ENCODE measurements at regions not wholly inside any gene's neighbourhood (a gene's known extent, or its start where the extent isn't known, plus 50 kb on each side); places are given as distances from the start of the nearest gene placed in this dataset.
A peak's percentile ranks its signal among the peaks of the same experiment; 100 is the strongest.
"Not testable (repeated sequence)": the region's sequence is repeated elsewhere in the genome, so short reads cannot be mapped to it uniquely, and the experiment has no call there.

DNA sequence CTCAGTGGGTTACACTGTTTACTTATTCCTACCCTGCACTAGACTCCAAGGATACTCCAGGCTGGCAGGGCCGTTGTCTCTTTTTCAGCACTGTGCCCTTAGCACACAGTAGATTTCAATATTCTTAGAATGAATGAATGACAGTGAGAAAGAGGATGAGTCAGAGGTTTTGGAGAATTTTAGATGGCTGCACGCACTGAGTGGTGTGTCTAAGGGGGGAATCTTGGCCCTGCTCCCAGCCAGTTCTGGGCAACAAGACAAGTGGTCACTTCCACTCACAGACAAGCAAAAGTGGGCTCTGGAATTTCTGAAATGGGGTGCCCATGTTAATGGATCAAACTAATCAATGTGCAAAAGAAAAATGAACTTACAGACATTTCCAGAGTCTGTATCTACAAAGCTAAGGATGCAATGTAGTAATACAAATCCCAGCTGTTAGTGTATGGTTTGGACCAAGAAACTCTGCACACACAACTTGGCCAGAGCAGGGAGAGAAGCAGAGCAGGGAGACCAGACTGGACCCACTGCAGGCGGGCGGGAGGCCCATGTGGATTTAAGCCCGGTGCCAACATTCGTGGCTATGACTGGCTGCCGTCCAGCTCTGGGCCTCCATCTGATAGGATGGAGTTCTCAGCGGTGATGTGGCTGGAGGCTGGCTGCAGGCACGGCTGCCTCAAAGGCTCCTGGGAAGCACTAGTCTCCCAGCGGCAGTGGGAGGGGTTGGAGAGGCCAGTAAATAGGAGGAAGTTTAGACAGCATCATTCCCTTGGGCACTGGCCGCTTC lies 95.6 kb upstream of the CDYL2 start:
- intact Hi-C loops (cut with DNase I; ENCODE audit: low total_unique reads): no loop called here
- Histone ChIP-seq H3K9me3 (no peaks in the 10 kb centered on the region), H3K27me3 (no peaks in the 10 kb centered on the region), H3K4me3 (peak overlapping the region in 2 of 3 donors; percentile 30 to 45), H3K4me1 (no peaks in the 10 kb centered on the region), H3K36me3 (no peaks in the 10 kb centered on the region), H3K27ac (peak overlapping the region; percentile 83 to 90)
- TF ChIP-seq POLR2A (IDR thresholded peaks at IDR 0.05) (no peak), POLR2AphosphoS5 (IDR thresholded peaks at IDR 0.05) (no peak), CTCF (IDR thresholded peaks at IDR 0.05) (no peak)
- peak; percentile 83 to 93 for DNase-seq (ENCODE audit: low spot score in 2 of 2)

DNA sequence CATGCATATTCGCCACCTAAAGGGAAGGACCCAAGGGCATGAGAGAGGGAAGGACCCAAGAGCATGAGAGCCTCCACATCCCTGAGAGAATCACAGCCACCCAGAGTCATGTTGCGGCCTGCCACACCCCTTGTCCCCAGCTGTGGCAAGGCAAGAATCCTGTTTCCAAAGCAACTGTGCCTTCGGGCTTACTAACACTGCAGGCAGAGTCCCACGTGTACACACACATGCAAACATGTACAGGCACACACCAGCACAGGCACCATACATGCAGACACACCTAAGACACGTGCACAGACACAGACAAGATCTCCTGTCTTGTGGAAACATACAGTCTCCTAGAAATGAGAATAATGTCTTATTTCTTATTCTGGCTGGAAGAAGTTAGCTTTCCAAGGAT lies 92.4 kb upstream of the CDYL2 start:
- no peaks in the 10 kb centered on the region for H3K27me3 ChIP-seq
- no peaks in the 10 kb centered on the region for H3K4me1 ChIP-seq
- H3K4me3 ChIP-seq: no peak overlapping the region
- intact Hi-C loops (cut with DNase I; ENCODE audit: low total_unique reads): no loop called here
- H3K36me3 ChIP-seq: no peaks in the 10 kb centered on the region
- TF ChIP-seq POLR2AphosphoS5 (IDR thresholded peaks at IDR 0.05) (no peak), POLR2A (IDR thresholded peaks at IDR 0.05) (no peak), CTCF (IDR thresholded peaks at IDR 0.05) (no peak)
- H3K9me3 ChIP-seq: no peaks in the 10 kb centered on the region
- H3K27ac ChIP-seq: no peak overlapping the region
- no peak for DNase-seq (ENCODE audit: low spot score in 2 of 2)

DNA sequence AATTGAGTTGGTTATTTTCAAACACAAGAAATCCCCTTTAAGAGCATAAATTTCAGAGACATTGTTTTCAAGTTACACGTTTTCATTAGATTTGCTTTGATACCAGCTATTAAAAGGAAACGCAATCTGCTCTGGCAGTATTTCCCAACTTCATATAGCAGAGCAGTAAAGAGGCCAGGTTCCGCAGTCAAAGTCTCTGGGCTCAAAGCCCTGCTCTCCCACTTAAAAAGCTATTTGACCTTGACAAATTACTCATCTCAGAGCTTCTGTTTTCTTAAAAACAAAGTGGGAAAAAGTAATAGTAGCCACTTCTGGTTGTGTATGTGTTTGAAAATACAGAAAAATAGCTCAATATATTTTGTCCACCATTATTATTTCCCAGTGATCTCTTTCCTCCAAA lies 89.7 kb upstream of the CDYL2 start:
- DNase-seq (ENCODE audit: low spot score in 2 of 2): no peak
- Histone ChIP-seq H3K27ac (no peak overlapping the region), H3K4me3 (no peak overlapping the region), H3K36me3 (no peaks in the 10 kb centered on the region), H3K27me3 (no peaks in the 10 kb centered on the region), H3K4me1 (no peaks in the 10 kb centered on the region), H3K9me3 (no peaks in the 10 kb centered on the region)
- intact Hi-C loops (cut with DNase I; ENCODE audit: low total_unique reads): no loop called here
- no peak for TF ChIP-seq CTCF (IDR thresholded peaks at IDR 0.05)
- TF ChIP-seq POLR2AphosphoS5 (IDR thresholded peaks at IDR 0.05): no peak

GRCh38 chr16:80893686-80894085 lies 89.3 kb upstream of the CDYL2 start:
- Histone ChIP-seq H3K4me1 (no peaks in the 10 kb centered on the region), H3K9me3 (no peaks in the 10 kb centered on the region), H3K4me3 (no peak overlapping the region), H3K27ac (no peak overlapping the region), H3K27me3 (no peaks in the 10 kb centered on the region), H3K36me3 (no peaks in the 10 kb centered on the region)
- TF ChIP-seq POLR2A (IDR thresholded peaks at IDR 0.05) (no peak), CTCF (IDR thresholded peaks at IDR 0.05) (no peak)
- intact Hi-C loops (cut with DNase I; ENCODE audit: low total_unique reads): no loop called here
- DNase-seq (ENCODE audit: low spot score in 2 of 2): no peak

DNA sequence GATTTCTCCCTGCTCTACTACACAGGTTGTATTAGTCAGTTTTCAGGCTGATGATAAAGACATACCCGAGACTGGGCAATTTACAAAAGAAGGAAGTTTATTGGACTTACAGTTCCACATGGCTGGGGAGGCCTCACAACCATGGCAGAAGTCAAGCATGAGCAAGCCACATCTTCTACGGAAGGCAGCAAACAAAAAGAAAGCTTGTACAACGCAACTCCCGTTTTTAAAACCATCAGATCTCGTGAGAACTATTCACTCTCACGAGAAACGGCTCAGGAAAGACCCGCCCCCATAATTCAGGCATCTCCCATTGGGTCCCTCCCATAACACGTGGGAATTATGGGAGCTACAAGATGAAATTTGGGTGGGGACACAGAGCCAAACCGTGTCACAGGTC lies 88.0 kb upstream of the CDYL2 start:
- H3K4me1 ChIP-seq; DNase-seq (ENCODE audit: low spot score in 2 of 2); H3K36me3 ChIP-seq; H3K27me3 ChIP-seq; H3K9me3 ChIP-seq; intact Hi-C loops (cut with DNase I; ENCODE audit: low total_unique reads); H3K4me3 ChIP-seq; H3K27ac ChIP-seq: not testable (repeated sequence)
